Endothelial cell of umbilical vein (primary cell): ENCODE measurements at regions not wholly inside any gene's neighbourhood (a gene's known extent, or its start where the extent isn't known, plus 50 kb on each side); places are given as distances from the start of the nearest gene placed in this dataset.

Experiments
- GATA2 ChIP-seq: IDR thresholded peaks from 2 replicates; pipeline ENCODE4 v1.7.0; 2011; ENCODE audit warnings: low read depth, mild to moderate bottlenecking, moderate library complexity, mixed read lengths, low read length; ENCODE audit not compliant: insufficient read length, insufficient read depth
- MAX ChIP-seq: IDR thresholded peaks from 2 replicates; pipeline ENCODE4 v1.6.1; 2011; ENCODE audit not compliant: insufficient read depth, insufficient read length
- POLR2A ChIP-seq: IDR thresholded peaks from 2 replicates; pipeline ENCODE4 v1.6.1; 2012; ENCODE audit warnings: low read depth, mild to moderate bottlenecking, control low read depth, low read length
- POLR2AphosphoS5 ChIP-seq: IDR thresholded peaks from 2 replicates; pipeline ENCODE4 v1.6.1; 2012; ENCODE audit warnings: low read depth, mild to moderate bottlenecking, control low read depth, low read length, moderate library complexity; ENCODE audit not compliant: insufficient read depth
- TF ChIP-seq, protein P1 (sequence below), 2 donors: IDR thresholded peaks; 1 replicate in 1 of 2; 2 replicates in 1 of 2; pipeline ENCODE4 v1.5.1; 2011; ENCODE audit warnings: low read length in 2 of 2, mild to moderate bottlenecking in 2 of 2, moderate library complexity in 2 of 2, control low read depth in 1 of 2, inconsistent platforms in 1 of 2, low read depth in 1 of 2; ENCODE audit not compliant: insufficient read depth in 1 of 2; ENCODE audit errors: extremely low read depth in 1 of 2

- TF ChIP-seq MAX (no peak), POLR2AphosphoS5 (no peak), POLR2A (no peak), GATA2 (no peak)
- TF ChIP-seq, protein P1, sequence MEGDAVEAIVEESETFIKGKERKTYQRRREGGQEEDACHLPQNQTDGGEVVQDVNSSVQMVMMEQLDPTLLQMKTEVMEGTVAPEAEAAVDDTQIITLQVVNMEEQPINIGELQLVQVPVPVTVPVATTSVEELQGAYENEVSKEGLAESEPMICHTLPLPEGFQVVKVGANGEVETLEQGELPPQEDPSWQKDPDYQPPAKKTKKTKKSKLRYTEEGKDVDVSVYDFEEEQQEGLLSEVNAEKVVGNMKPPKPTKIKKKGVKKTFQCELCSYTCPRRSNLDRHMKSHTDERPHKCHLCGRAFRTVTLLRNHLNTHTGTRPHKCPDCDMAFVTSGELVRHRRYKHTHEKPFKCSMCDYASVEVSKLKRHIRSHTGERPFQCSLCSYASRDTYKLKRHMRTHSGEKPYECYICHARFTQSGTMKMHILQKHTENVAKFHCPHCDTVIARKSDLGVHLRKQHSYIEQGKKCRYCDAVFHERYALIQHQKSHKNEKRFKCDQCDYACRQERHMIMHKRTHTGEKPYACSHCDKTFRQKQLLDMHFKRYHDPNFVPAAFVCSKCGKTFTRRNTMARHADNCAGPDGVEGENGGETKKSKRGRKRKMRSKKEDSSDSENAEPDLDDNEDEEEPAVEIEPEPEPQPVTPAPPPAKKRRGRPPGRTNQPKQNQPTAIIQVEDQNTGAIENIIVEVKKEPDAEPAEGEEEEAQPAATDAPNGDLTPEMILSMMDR (IDR thresholded peaks at IDR 0.05; ENCODE audit: extremely low read depth in 1 of 2, insufficient read depth in 1 of 2, low read depth in 1 of 2, low read length in 2 of 2) = no peak
These were observed 407.3 kb upstream of the ANO3 start for GRCh38 chr11:25924586-25924985.
